Astrocyte of the spinal cord (primary cell): ENCODE measurements at regions not wholly inside any gene's neighbourhood (a gene's known extent, or its start where the extent isn't known, plus 50 kb on each side); places are given as distances from the start of the nearest gene placed in this dataset.

ENCODE experiments used
- DNase-seq: peaks from one replicate; pipeline ENCODE4 v3.0.0; 2011; ENCODE audit warnings: low read depth, low spot score
- H3K4me3 ChIP-seq: 2 replicates; pipeline ENCODE4 v1.5.1; 2011; ENCODE audit warnings: low read depth, mild to moderate bottlenecking, low read length, moderate library complexity
- CTCF ChIP-seq: IDR thresholded peaks from 2 replicates; pipeline ENCODE4 v1.5.1; 2012; ENCODE audit warnings: low read depth, mild to moderate bottlenecking, low read length, inconsistent platforms
- in situ Hi-C: cut with HindIII; loops from 2 replicates; pipeline ENCODE4 v1.10.0; 2017; ENCODE audit warnings: low sequenced_read_pairs

- H3K4me3 ChIP-seq: no peak overlapping the region
- no peak for TF ChIP-seq CTCF
- no peak for DNase-seq
- in situ Hi-C loops: no loop called here
These were observed 718.5 kb downstream of the SLITRK6 start for GRCh38 chr13:85080691-85081090.

GRCh38 chr13:85076343-85076742 is 722.9 kb downstream of the SLITRK6 start:
- DNase-seq: no peak
- in situ Hi-C loops: no loop called here
- no peak overlapping the region for H3K4me3 ChIP-seq
- no peak for TF ChIP-seq CTCF

- in situ Hi-C loops: no loop called here
- no peak for DNase-seq
- no peak for TF ChIP-seq CTCF
- H3K4me3 ChIP-seq: no peak overlapping the region
These were observed 724.5 kb downstream of the SLITRK6 start for GRCh38 chr13:85074543-85075313.

GRCh38 chr13:85068231-85068630 is 731.0 kb downstream of the SLITRK6 start:
- no peak for TF ChIP-seq CTCF
- in situ Hi-C loops: no loop called here

GRCh38 chr13:85040215-85040614 is 759.0 kb downstream of the SLITRK6 start:
- no peak overlapping the region for H3K4me3 ChIP-seq
- in situ Hi-C loops: no loop called here
- no peak for TF ChIP-seq CTCF
- no peak for DNase-seq

More at GRCh38 chr13:85068231-85068630, 731.0 kb downstream of the SLITRK6 start:
- no peak overlapping the region for H3K4me3 ChIP-seq
- DNase-seq: no peak

- no peak for DNase-seq
- TF ChIP-seq CTCF: no peak
- no peak overlapping the region for H3K4me3 ChIP-seq
- in situ Hi-C loops: no loop called here
These were observed 767.4 kb downstream of the SLITRK6 start for GRCh38 chr13:85031771-85032170.
